GM23338 (cell line): ENCODE measurements at regions not wholly inside any gene's neighbourhood (a gene's known extent, or its start where the extent isn't known, plus 50 kb on each side); places are given as distances from the start of the nearest gene placed in this dataset.

Experiments used
- ATAC-seq: fragments of 200-7000 bp; cut with Tn5 transposase; 3 replicates; pipeline ENCODE4 v1.9.1; 2020
- DNase-seq: peaks from one replicate; pipeline ENCODE4 v3.0.0-alpha.2; 2015; ENCODE audit warnings: low spot score
- H2AFZ ChIP-seq: fragments of 200-600 bp; sonication (generic); 2 replicates; pipeline ENCODE4 v1.8.0; 2016; ENCODE audit warnings: antibody characterized with exemption, mild to moderate bottlenecking, moderate library complexity
- H3F3A ChIP-seq: fragments of 200-600 bp; sonication (generic); replicated peaks from 2 replicates; pipeline ENCODE4 v1.8.0; 2017; ENCODE audit warnings: antibody characterized with exemption, mixed run types, low read depth
- H3K27ac ChIP-seq: fragments of 200-600 bp; sonication (generic); 2 replicates; pipeline ENCODE4 v1.6.1; 2016; ENCODE audit warnings: low read depth
- H3K27me3 ChIP-seq: fragments of 200-600 bp; sonication (generic); 2 replicates; pipeline ENCODE4 v1.8.0; 2016; ENCODE audit warnings: mild to moderate bottlenecking, mixed run types, moderate library complexity; ENCODE audit not compliant: insufficient read depth
- H3K36me3 ChIP-seq: fragments of 200-600 bp; sonication (generic); 2 replicates; pipeline ENCODE4 v1.8.0; 2016; ENCODE audit warnings: mild to moderate bottlenecking; ENCODE audit not compliant: insufficient read depth
- H3K4me1 ChIP-seq: fragments of 200-600 bp; sonication (generic); 2 replicates; pipeline ENCODE4 v1.8.0; 2016; ENCODE audit warnings: mild to moderate bottlenecking, moderate library complexity; ENCODE audit not compliant: insufficient read depth
- H3K4me2 ChIP-seq: fragments of 200-600 bp; sonication (generic); 2 replicates; pipeline ENCODE4 v1.7.1; 2017; ENCODE audit warnings: mixed run types
- H3K4me3 ChIP-seq: fragments of 200-600 bp; sonication (generic); 2 replicates; pipeline ENCODE4 v1.6.1; 2016; ENCODE audit warnings: mixed run types
- H3K79me2 ChIP-seq: fragments of 200-600 bp; sonication (generic); replicated peaks from 2 replicates; pipeline ENCODE4 v1.8.0; 2017; ENCODE audit warnings: mild to moderate bottlenecking; ENCODE audit not compliant: insufficient read depth
- H3K9me2 ChIP-seq: fragments of 200-600 bp; sonication (generic); 2 replicates; pipeline ENCODE4 v1.8.0; 2017; ENCODE audit not compliant: insufficient read depth
- H4K20me1 ChIP-seq: fragments of 200-600 bp; sonication (generic); replicated peaks from 2 replicates; pipeline ENCODE4 v1.8.0; 2017; ENCODE audit warnings: mild to moderate bottlenecking; ENCODE audit not compliant: insufficient read depth
- H3K27ac Mint-ChIP-seq: 2 replicates; pipeline ENCODE4 v1.8.0; 2020; ENCODE audit warnings: inconsistent platforms, mild to moderate bottlenecking, moderate library complexity, mixed read lengths
- H3K27me3 Mint-ChIP-seq: 3 replicates; pipeline ENCODE4 v1.8.0; 2022; ENCODE audit warnings: low read depth, mild to moderate bottlenecking, moderate library complexity, mixed read lengths, inconsistent platforms; ENCODE audit not compliant: insufficient read depth, poor library complexity
- H3K36me3 Mint-ChIP-seq: 3 replicates; pipeline ENCODE4 v1.8.0; 2021; ENCODE audit warnings: low read depth, mild to moderate bottlenecking, inconsistent platforms, moderate library complexity, mixed read lengths
- H3K4me1 Mint-ChIP-seq: 3 replicates; pipeline ENCODE4 v1.8.0; 2020; ENCODE audit warnings: mild to moderate bottlenecking, inconsistent platforms, mixed read lengths
- H3K4me3 Mint-ChIP-seq: 3 replicates; pipeline ENCODE4 v1.8.0; 2021; ENCODE audit warnings: moderate library complexity, mild to moderate bottlenecking, inconsistent platforms, mixed read lengths
- H3K9me3 Mint-ChIP-seq: 3 replicates; pipeline ENCODE4 v1.8.0; 2020; ENCODE audit warnings: moderate library complexity, mild to moderate bottlenecking, inconsistent platforms, mixed read lengths
- CREB1 ChIP-seq: fragments of 250-450 bp; sonication (Bioruptor Pico); IDR thresholded peaks from 2 replicates; pipeline ENCODE4 v1.5.0; 2020; ENCODE audit warnings: low read depth, mild to moderate bottlenecking, moderate library complexity
- CTCF ChIP-seq, 2 experiments: fragments of 200-600 bp in 1 of 2; sonication (generic) in 1 of 2; conservative IDR thresholded peaks; 2 replicates each; pipeline versions ENCODE4 v1.5.1 to v1.6.1; 2016 to 2017; ENCODE audit warnings: antibody characterized with exemption in 2 of 2, low read depth in 2 of 2, mild to moderate bottlenecking in 2 of 2, moderate library complexity in 1 of 2
- ETS1 ChIP-seq: IDR thresholded peaks from 2 replicates; pipeline ENCODE4 v1.6.1; 2016; ENCODE audit warnings: antibody characterized with exemption
- EZH2 ChIP-seq: fragments of 200-600 bp; sonication (generic); IDR thresholded peaks from one replicate; pipeline ENCODE4 v1.8.0; 2017; ENCODE audit warnings: antibody characterized with exemption, mild to moderate bottlenecking, low read depth; ENCODE audit not compliant: unreplicated experiment
- EZH2phosphoT487 ChIP-seq: fragments of 200-600 bp; sonication (generic); IDR thresholded peaks from one replicate; pipeline ENCODE4 v1.8.1; 2018; ENCODE audit warnings: antibody characterized with exemption; ENCODE audit not compliant: unreplicated experiment
- JUNB ChIP-seq: IDR thresholded peaks from one replicate; pipeline ENCODE4 v1.6.1; 2016; ENCODE audit warnings: antibody characterized with exemption; ENCODE audit not compliant: unreplicated experiment
- NANOG ChIP-seq: IDR thresholded peaks from 2 replicates; pipeline ENCODE4 v1.6.1; 2016; ENCODE audit warnings: antibody characterized with exemption, borderline replicate concordance
- POLR2AphosphoS5 ChIP-seq: IDR thresholded peaks from 2 replicates; pipeline ENCODE4 v1.6.1; 2016; ENCODE audit warnings: antibody characterized with exemption, low read depth
- REST ChIP-seq: IDR thresholded peaks from one replicate; pipeline ENCODE4 v1.6.1; 2018; ENCODE audit warnings: antibody characterized with exemption; ENCODE audit not compliant: unreplicated experiment
- STAT1 ChIP-seq: IDR thresholded peaks from one replicate; pipeline ENCODE4 v1.6.1; 2016; ENCODE audit warnings: antibody characterized with exemption; ENCODE audit not compliant: unreplicated experiment
- ZNF114 ChIP-seq: fragments of 250-450 bp; sonication (Bioruptor Pico); IDR thresholded peaks from 2 replicates; pipeline ENCODE4 v1.5.0; 2020; ENCODE audit warnings: mild to moderate bottlenecking, moderate library complexity
- ZNF331 ChIP-seq: fragments of 250-450 bp; sonication (Bioruptor Pico); IDR thresholded peaks from 2 replicates; pipeline ENCODE4 v1.5.0; 2020; ENCODE audit warnings: low read depth, mild to moderate bottlenecking, moderate library complexity
- ZNF462 ChIP-seq: fragments of 250-450 bp; sonication (Bioruptor Pico); IDR thresholded peaks from 2 replicates; pipeline ENCODE4 v1.5.0; 2020; ENCODE audit warnings: mild to moderate bottlenecking, moderate library complexity

- H3K27ac Mint-ChIP-seq, result no peak overlapping the region
- Histone ChIP-seq H3K4me3 (no peak overlapping the region), H3K27ac (no peak overlapping the region), H3K27me3 (no peaks in the 10 kb centered on the region), H3K9me2 (peaks cover 13% of the 10 kb centered on the region; the same call in 1 of the 2 replicates), H3K4me2 (no peak overlapping the region), H4K20me1 (no peaks in the 10 kb centered on the region), H2AFZ (no peak overlapping the region), H3F3A (no peaks in the 10 kb centered on the region), H3K36me3 (no peaks in the 10 kb centered on the region), H3K4me1 (no peaks in the 10 kb centered on the region), H3K79me2 (no peaks in the 10 kb centered on the region)
- DNase-seq, result no peak
- no peaks in the 10 kb centered on the region for H3K4me1 Mint-ChIP-seq
- no peaks in the 10 kb centered on the region for H3K27me3 Mint-ChIP-seq
- no peak overlapping the region for H3K4me3 Mint-ChIP-seq
- H3K36me3 Mint-ChIP-seq, result no peaks in the 10 kb centered on the region
- TF ChIP-seq STAT1 (no peak), EZH2 (no peak), EZH2phosphoT487 (no peak), POLR2AphosphoS5 (no peak), JUNB (no peak), CREB1 (CRISPR knock-in tag) (no peak), ZNF114 (no peak), REST (no peak), NANOG (no peak), ZNF331 (CRISPR knock-in tag) (no peak), ETS1 (no peak), ZNF462 (CRISPR knock-in tag) (no peak), CTCF (conservative IDR thresholded peaks at IDR 0.05; ENCODE audit: low read depth in 2 of 2) (no peak)
- no peaks in the 10 kb centered on the region for H3K9me3 Mint-ChIP-seq
- no peak for ATAC-seq
Measured at GRCh38 chr3:36656873-36657272, 107.5 kb downstream of the DCLK3 start.
